Neuron (in vitro differentiated cells): ENCODE measurements at regions not wholly inside any gene's neighbourhood (a gene's known extent, or its start where the extent isn't known, plus 50 kb on each side); places are given as distances from the start of the nearest gene placed in this dataset.
A peak's percentile ranks its signal among the peaks of the same experiment; 100 is the strongest.

Experiments
- H2AFZ ChIP-seq: one replicate; pipeline ENCODE4 v1.6.1; 2013; ENCODE audit warnings: low read depth, mild to moderate bottlenecking, inconsistent platforms, low read length, moderate library complexity
- H3K27me3 ChIP-seq: one replicate; pipeline ENCODE4 v1.6.1; 2013; ENCODE audit warnings: low read length; ENCODE audit not compliant: insufficient read depth
- H3K36me3 ChIP-seq: one replicate; pipeline ENCODE4 v1.6.1; 2013; ENCODE audit warnings: low read length; ENCODE audit not compliant: insufficient read depth
- H3K4me1 ChIP-seq: one replicate; pipeline ENCODE4 v1.6.1; 2013; ENCODE audit warnings: low read length; ENCODE audit not compliant: insufficient read depth
- H3K4me3 ChIP-seq: 2 replicates; pipeline ENCODE4 v1.5.1; 2013; ENCODE audit warnings: mild to moderate bottlenecking, low read length, moderate library complexity
- H3K9me3 ChIP-seq: one replicate; pipeline ENCODE4 v1.6.1; 2013; ENCODE audit warnings: low read length

DNA sequence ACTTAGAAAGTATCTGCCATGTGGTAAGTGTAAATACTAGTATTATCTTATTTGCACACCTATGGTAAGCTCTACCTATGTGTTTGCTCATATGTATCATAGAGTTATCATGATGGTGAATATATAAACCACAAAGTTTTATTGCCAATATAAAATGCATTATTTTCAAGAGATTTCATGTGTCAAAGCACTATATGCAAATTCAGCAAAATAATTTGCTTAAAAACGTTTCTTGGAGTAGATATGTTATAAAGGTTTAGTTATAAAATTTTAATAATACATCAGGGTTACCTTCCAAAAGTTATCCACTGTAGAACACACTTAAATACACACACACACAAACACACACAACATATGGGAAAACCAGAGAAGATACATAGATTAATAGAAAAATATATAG is 1431.7 kb upstream of the C9orf72 start:
- Histone ChIP-seq H3K4me1 (no peaks in the 10 kb centered on the region), H3K9me3 (no peaks in the 10 kb centered on the region), H2AFZ (no peak overlapping the region), H3K36me3 (no peaks in the 10 kb centered on the region), H3K27me3 (no peaks in the 10 kb centered on the region), H3K4me3 (no peak overlapping the region)

DNA sequence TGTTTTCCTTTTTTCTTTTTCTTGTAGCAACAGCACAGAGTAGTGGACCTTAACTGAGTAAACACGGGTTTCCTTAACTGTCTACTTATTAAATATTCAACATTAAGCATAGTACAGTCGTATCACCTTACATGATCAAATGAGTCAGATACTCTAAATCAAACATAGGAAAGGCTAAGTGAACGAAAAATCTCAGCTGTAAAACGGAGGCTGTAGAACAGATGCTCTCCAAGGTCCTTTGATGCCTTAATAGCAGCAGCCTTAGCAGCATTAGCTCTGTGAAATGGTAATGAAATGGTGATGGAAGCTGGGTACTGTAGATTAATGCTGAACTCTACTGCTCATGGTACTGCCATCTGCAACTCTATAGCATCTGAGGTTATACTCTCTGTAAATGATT is 1433.3 kb upstream of the C9orf72 start:
- no peaks in the 10 kb centered on the region for H3K9me3 ChIP-seq
- H3K4me3 ChIP-seq: no peak overlapping the region
- no peak overlapping the region for H2AFZ ChIP-seq
- H3K36me3 ChIP-seq: no peaks in the 10 kb centered on the region
- no peaks in the 10 kb centered on the region for H3K27me3 ChIP-seq
- H3K4me1 ChIP-seq: no peaks in the 10 kb centered on the region

DNA sequence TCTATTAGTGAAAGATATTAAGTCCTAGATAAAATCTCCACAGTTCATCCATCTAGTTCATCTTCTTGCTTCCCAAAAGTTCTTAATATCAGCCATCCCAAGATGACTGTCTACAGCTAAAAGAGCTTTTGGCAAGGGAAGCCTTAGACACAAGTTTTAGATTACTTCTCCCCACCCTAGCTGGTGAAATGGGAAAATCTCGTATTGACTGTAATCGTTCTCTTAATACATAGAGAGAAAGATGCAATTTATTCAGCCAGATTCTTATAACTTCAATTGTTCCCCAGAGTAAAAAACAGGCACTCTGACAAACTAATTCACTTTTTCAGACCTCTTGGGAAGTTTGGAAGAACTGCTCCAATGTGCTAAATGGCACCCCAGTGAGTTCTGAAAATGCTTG is 1439.6 kb upstream of the C9orf72 start:
- no peak overlapping the region for H3K4me3 ChIP-seq
- no peaks in the 10 kb centered on the region for H3K27me3 ChIP-seq
- H2AFZ ChIP-seq: no peak overlapping the region
- H3K9me3 ChIP-seq: no peaks in the 10 kb centered on the region
- no peaks in the 10 kb centered on the region for H3K36me3 ChIP-seq
- no peaks in the 10 kb centered on the region for H3K4me1 ChIP-seq

DNA sequence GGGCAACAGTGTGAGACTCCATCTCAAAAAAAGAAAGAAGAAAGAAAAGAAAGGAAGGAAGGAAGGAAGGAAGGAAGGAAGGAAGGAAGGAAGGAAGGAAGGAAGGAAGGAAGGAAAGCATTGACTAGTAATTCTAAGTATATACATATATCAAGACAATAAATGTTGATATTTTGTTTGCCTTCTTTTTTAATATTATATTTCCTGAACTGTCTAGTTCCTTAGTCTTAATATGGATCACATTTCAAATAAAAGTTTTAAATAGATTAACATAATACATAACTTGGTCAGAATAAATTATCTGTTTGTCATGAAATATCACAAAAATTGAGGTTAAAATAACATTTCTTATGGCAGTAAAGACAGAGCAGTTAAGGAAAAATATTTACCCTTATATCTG is 1448.4 kb upstream of the C9orf72 start:
- Histone ChIP-seq H3K27me3 (no peaks in the 10 kb centered on the region), H3K36me3 (no peaks in the 10 kb centered on the region), H2AFZ (no peak overlapping the region), H3K9me3 (no peaks in the 10 kb centered on the region), H3K4me1 (no peaks in the 10 kb centered on the region), H3K4me3 (no peak overlapping the region)

DNA sequence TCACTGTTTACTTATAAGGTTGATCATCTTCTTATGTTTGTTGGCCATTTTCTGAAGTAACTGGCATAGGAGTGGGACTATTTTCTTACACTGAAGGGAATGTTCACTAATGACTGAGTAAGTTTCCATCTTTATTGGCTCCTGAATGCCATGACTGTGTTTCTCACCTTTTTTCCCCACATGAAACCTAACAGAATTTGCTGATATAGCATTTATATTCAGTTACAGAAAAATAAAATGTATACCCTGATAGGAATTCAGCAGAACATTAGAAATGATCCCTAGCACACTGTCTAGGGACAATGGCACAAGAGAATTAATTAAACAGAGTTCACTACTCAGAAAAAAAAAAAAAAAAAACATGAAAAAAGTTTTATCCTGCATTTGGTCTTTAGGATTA is 1465.1 kb upstream of the C9orf72 start:
- Histone ChIP-seq H2AFZ (no peak overlapping the region), H3K9me3 (no peaks in the 10 kb centered on the region), H3K36me3 (no peaks in the 10 kb centered on the region), H3K27me3 (no peaks in the 10 kb centered on the region), H3K4me1 (no peaks in the 10 kb centered on the region), H3K4me3 (no peak overlapping the region)

DNA sequence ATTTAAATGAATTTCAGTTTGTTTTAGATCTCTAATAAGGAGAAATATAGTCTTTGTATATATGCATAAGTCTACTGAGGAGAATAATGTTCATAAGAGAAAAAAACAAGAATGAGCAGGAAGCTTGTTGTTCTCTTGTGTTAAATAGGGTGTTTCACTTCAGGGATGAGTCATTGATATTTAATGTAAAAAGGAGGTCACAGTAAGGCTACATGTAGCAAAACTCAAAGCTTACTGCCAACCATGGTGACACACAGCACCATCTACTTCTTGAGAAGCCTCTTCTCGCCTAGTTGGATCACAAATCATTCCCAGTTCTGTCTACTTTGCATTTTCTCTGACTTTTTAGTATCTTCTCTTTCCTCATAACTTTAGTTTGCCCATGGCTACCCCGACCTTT is 1466.0 kb upstream of the C9orf72 start:
- H3K27me3 ChIP-seq: no peaks in the 10 kb centered on the region

DNA sequence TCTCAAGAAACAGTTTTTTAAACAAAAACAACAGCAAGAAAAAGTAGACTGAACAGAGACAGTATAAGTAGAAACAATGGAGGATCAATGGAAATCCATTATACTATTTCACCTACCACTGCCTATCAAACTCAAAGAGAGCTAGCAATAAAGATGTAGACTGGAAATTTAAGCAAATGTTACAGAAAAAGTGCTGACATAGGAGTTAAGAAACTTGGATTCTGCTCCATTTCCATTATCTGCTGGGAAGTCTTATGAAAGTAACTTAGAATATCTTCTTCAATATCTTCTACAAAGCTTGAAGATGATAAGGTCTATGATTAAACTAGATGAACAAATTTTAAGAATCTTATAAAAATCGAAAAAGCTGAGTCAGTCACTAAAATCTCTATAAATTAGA is 1469.8 kb upstream of the C9orf72 start:
- no peaks in the 10 kb centered on the region for H3K4me1 ChIP-seq
- no peaks in the 10 kb centered on the region for H3K36me3 ChIP-seq
- no peaks in the 10 kb centered on the region for H3K27me3 ChIP-seq
- H3K4me3 ChIP-seq: no peak overlapping the region
- H3K9me3 ChIP-seq: no peaks in the 10 kb centered on the region
- H2AFZ ChIP-seq: no peak overlapping the region

More for the DNA sequence above, 1466.0 kb upstream of the C9orf72 start:
- Histone ChIP-seq H3K36me3 (no peaks in the 10 kb centered on the region), H3K9me3 (no peaks in the 10 kb centered on the region), H2AFZ (no peak overlapping the region), H3K4me1 (no peaks in the 10 kb centered on the region), H3K4me3 (no peak overlapping the region)

- Histone ChIP-seq H2AFZ (no peak overlapping the region), H3K36me3 (no peaks in the 10 kb centered on the region), H3K4me1 (no peaks in the 10 kb centered on the region), H3K4me3 (no peak overlapping the region), H3K27me3 (no peaks in the 10 kb centered on the region), H3K9me3 (no peaks in the 10 kb centered on the region)
Observed at GRCh38 chr9:29044959-29045358, 1471.7 kb upstream of the C9orf72 start.

GRCh38 chr9:29060041-29060440 is 1486.8 kb upstream of the C9orf72 start:
- peak overlapping the region; percentile 67 for H2AFZ ChIP-seq
- no peaks in the 10 kb centered on the region for H3K9me3 ChIP-seq
- no peaks in the 10 kb centered on the region for H3K27me3 ChIP-seq
- H3K4me1 ChIP-seq: no peaks in the 10 kb centered on the region
- H3K4me3 ChIP-seq: no peak overlapping the region
- no peaks in the 10 kb centered on the region for H3K36me3 ChIP-seq

GRCh38 chr9:29062446-29062845 is 1489.2 kb upstream of the C9orf72 start:
- Histone ChIP-seq H3K4me3 (no peak overlapping the region), H2AFZ (no peak overlapping the region), H3K36me3 (no peaks in the 10 kb centered on the region), H3K9me3 (no peaks in the 10 kb centered on the region), H3K27me3 (no peaks in the 10 kb centered on the region), H3K4me1 (no peaks in the 10 kb centered on the region)

GRCh38 chr9:29063031-29063430 is 1489.8 kb upstream of the C9orf72 start:
- H2AFZ ChIP-seq: no peak overlapping the region
- H3K4me3 ChIP-seq: no peak overlapping the region
- no peaks in the 10 kb centered on the region for H3K27me3 ChIP-seq
- H3K9me3 ChIP-seq: no peaks in the 10 kb centered on the region
- no peaks in the 10 kb centered on the region for H3K36me3 ChIP-seq
- no peaks in the 10 kb centered on the region for H3K4me1 ChIP-seq

DNA sequence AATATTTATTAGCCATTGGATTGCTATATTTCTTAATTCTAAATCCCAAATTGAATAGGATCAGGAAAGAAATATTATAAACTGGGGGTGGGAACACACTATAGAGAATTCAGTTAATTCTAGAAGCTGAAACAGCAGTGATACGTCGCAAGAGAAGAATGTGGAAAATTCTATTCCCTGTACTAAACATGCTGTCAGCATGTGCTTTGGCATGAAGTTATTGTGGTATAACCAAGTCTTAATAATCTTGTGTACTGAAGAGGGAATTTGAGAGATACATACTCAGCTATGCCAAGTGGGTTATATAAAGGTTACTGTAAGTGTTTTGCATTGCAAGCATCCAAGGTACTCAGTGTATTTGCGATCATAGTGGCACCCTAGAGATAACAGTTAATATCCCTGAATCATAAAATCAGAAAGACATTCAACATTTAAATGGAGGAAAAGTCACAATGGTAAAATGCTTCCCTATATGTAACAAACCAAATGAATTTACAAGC is 1492.9 kb upstream of the C9orf72 start:
- H3K27me3 ChIP-seq: no peaks in the 10 kb centered on the region

DNA sequence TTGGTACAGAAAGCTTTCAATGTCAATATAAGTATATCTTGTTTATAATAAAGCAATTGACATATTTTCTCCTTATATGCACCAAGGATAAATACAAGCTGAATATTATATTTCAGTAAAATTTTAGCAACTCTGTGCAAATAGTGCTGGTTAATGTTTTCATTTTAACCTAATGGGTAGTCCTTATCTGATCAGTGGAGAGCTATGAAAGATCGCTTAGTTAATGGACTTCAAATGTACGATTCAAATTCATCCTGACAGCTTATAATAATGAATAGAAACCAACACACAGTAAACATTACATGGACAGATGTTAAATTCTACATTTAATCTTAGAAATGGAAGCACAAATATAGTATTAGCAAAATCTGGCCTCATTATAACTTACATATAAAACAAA is 1495.2 kb upstream of the C9orf72 start:
- no peaks in the 10 kb centered on the region for H3K27me3 ChIP-seq
- H3K4me3 ChIP-seq: no peak overlapping the region

More for the DNA sequence above, 1492.9 kb upstream of the C9orf72 start:
- no peaks in the 10 kb centered on the region for H3K4me1 ChIP-seq
- H3K9me3 ChIP-seq: no peaks in the 10 kb centered on the region
- no peaks in the 10 kb centered on the region for H3K36me3 ChIP-seq
- H2AFZ ChIP-seq: no peak overlapping the region
- H3K4me3 ChIP-seq: no peak overlapping the region

DNA sequence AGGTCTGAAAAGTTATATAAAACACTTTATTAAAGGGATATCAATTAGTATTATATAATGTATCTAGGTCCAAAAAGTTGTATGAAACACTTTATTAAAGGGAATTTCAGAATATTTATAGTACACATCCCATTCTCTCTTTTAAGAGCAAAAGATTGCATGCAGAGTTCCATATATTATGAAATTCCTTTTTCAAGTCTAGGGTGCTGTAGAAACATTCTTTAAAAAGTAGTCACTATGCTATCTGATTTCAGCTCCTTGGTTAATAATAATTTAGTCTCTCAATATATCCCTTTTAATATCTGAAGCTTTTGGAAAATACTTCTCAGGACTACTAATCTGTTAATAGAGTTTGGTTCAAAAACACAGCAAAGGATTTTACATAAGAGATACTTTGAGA is 1496.1 kb upstream of the C9orf72 start:
- Histone ChIP-seq H3K36me3 (no peaks in the 10 kb centered on the region), H3K4me3 (no peak overlapping the region), H3K27me3 (no peaks in the 10 kb centered on the region), H3K4me1 (no peaks in the 10 kb centered on the region), H2AFZ (no peak overlapping the region), H3K9me3 (no peaks in the 10 kb centered on the region)

More for the DNA sequence above, 1495.2 kb upstream of the C9orf72 start:
- Histone ChIP-seq H3K4me1 (no peaks in the 10 kb centered on the region), H2AFZ (no peak overlapping the region), H3K36me3 (no peaks in the 10 kb centered on the region), H3K9me3 (no peaks in the 10 kb centered on the region)
